NCI-H146 treated with DMSO at 0.1 percent for 48 hours (cell line): ENCODE measurements at regions not wholly inside any gene's neighbourhood (a gene's known extent, or its start where the extent isn't known, plus 50 kb on each side); places are given as distances from the start of the nearest gene placed in this dataset.

Source experiments
- DNase-seq: peaks from one replicate; lab custom pipeline; 2025; ENCODE audit not compliant: unreplicated experiment; lab: John Stamatoyannopoulos, UW

DNA sequence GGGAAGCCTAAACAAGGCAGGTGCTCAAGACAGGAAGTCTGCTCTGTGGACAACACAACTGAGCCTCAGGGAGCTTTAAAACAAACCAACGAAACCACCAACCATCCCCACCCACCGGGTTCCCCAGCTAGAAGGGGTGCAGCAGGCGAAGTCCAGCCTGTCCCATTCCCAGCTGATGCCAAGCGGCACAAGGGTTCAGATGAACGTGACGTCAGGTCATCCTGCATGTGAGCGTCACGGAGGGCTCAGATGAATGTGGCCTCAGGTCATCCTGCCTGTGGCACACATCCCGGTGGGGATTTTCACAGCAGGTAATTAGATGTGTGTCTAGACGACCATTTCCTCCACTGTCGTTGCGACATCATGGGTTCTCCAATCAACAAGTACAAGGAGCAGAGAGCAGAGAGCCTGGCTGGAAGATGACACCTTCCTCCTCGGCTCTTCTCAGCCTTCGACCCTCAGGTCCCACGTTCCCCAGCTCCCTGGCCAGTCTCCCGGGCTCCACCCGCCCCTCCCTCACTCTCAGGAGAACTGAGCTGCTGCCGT, 246.5 kb downstream of the FOXL1 start:
- no peak for DNase-seq

DNA sequence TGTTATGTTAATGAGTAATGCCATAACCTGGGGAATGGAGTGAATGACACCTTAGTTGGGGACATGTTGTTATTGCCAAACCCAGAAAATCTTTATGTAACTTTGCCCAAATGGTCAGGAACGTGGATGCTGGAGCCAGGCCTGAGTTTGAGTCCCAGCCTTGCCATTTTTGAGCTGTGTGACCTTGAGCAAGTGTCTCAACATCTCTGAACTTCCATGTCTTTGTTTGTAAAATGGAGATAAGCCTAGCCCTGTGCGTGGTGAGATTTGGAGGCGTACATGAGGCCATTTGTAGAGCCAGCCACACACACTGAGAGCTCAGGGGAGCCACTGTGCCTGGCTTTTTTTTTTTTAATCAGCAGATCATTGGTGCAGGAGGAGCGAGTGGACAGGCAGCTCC, 247.3 kb downstream of the FOXL1 start:
- DNase-seq = no peak

- no peak for DNase-seq
Measured at GRCh38 chr16:86826941-86827340, 248.6 kb downstream of the FOXL1 start.

GRCh38 chr16:86827521-86827920, 249.2 kb downstream of the FOXL1 start:
- no peak for DNase-seq

- no peak for DNase-seq
Measured at GRCh38 chr16:86828202-86828601, 249.9 kb downstream of the FOXL1 start.

GRCh38 chr16:86828653-86829052, 250.3 kb downstream of the FOXL1 start:
- no peak for DNase-seq

DNA sequence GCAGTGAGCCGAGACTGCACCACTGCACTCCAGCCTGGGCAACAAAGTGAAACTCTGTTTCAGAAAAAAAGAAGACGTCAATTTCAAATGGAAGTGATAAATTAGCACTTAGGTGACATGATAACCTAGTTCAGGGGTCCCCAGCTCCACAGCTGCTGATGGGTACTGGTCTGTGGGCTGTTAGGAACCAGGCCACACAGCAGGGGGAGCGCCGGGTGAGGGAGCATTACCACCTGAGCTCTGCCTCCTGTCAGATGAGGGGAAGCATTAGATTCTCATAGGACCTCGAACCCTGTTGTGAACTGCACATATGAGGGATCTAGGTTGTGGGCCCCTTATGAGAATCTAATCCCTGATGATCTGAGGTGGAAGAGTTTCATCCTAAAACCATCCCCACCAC, 253.0 kb downstream of the FOXL1 start:
- DNase-seq = no peak

DNA sequence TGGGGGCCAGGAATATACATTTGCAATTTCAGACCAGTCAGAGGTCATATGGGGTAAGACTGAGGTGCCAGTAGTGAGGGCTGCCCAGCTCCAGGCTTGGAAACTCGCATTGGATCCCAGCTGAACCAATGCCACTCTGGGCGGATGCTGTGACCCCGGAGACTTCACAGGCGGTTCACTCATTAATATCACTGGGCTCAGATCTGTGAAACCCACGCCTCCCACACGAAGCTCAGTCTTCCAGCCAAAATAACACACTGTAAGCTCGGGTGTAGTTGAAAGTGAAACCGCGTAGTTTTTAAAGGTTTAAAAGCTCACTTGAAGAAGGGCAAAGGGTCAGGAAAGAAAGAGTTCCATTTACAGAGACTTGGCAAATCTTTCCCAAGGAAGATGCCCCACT, 254.8 kb downstream of the FOXL1 start:
- no peak for DNase-seq

- DNase-seq = no peak
Measured at GRCh38 chr16:86834451-86835035, 256.2 kb downstream of the FOXL1 start.

GRCh38 chr16:86835982-86836381, 257.6 kb downstream of the FOXL1 start:
- DNase-seq = no peak

DNA sequence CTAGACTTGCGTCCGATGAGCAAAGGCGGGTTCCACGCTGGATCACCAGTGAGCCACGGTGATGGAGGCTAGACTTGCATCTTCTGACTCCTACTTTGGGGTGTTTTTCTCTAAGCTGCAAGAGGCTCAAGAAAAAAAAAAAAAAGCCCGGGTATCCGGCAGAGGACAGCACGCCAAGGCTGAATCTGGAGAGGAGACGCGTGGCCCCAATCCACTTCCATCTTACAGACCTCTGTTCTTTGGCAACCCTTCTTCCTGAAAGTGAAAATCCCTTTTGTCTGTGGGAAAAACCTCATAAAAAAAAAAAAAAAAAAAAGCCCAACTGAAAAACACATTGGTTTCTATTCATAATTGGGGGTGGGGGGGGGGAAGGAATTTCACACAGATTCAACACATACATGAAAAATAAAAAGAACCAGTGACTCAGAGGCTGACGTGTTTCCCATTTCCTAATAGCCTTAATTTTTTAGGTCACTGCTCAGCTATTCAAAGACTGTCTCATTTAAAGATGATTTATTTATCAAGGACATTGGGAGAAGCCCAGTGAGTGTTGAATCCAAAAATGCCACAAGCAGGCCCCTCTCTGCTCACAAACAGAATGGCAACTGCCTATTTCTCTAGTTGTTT, 258.3 kb downstream of the FOXL1 start:
- no peak for DNase-seq

GRCh38 chr16:86843812-86844211, 265.5 kb downstream of the FOXL1 start:
- no peak for DNase-seq

DNA sequence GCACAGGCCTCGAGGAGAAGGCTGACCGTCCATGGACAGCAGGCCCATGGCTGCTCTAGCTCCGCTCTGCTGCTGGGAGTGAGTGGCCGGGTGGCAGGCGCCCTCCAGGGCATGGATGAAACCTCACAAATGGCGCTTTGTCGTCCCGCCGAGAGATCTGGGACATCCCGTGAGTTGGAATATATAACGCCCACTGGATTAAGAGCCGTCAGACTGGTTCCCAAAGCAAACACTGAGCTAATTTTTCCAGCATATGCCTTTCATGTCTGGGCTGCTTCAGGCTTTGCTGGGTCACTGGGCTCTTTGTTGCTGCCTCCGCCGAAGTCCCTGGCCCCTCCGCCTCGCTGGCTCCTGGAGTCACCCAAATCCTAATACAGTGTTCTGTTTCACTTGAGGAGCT, 266.3 kb downstream of the FOXL1 start:
- DNase-seq = no peak

DNA sequence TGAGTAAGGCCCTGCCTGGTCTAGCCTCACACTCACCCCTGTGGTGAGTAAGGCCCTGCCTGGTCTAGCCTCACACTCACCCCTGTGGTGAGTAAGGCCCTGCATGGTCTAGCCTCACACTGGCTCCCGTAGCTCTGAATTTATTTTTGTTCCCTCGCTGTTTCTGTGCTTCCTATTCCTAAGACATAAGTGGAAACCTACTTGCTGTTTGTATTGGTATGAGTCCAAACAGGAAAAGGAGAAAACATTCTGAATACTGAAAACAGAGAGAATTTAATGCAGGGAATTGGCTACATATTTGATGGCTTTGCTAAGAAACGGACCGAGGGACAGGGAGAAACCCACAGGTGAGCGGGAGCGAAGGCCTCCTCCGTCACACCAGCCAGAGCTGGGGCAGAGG, 267.8 kb downstream of the FOXL1 start:
- no peak for DNase-seq

DNA sequence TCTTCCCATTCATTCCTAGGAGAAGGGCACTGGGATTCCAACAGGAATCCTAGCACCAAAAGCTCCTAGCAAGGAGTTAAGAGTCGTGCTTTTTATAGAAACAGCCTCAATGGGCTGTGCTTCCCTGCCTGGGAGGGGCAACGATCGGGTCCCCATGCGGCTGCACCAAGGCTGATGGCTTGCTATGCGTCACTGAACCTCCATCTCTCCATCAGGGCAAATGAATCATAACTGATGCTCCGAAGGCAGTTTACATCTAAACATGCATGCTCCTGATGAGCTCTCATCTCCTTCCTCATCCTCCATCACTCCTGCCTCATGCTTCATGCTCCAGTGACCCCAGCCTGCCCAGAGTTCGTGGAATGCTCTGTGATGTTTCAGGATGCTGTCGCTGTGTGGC, 270.5 kb downstream of the FOXL1 start:
- DNase-seq = no peak

DNA sequence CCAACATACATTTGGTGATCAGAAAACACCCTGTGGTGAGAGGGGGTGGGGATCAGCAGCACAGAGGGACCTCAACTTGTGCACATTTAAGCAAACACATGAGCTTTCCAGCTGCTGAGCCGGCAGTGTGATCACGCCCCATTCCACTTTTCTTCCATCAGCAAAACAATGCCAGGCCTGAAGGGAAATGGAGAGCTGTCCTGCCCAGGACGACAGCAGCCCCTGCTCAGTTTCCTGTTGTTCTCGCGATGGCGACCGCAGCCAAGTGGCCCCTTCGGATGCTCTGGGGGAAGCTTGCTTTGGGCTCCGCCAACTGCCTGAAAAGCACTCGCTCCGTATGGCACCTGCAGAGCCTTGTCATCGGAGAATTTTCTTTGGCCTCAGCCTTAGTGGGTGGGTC, 272.3 kb downstream of the FOXL1 start:
- DNase-seq = no peak

- DNase-seq = no peak
Measured at GRCh38 chr16:86852135-86852534, 273.8 kb downstream of the FOXL1 start.

DNA sequence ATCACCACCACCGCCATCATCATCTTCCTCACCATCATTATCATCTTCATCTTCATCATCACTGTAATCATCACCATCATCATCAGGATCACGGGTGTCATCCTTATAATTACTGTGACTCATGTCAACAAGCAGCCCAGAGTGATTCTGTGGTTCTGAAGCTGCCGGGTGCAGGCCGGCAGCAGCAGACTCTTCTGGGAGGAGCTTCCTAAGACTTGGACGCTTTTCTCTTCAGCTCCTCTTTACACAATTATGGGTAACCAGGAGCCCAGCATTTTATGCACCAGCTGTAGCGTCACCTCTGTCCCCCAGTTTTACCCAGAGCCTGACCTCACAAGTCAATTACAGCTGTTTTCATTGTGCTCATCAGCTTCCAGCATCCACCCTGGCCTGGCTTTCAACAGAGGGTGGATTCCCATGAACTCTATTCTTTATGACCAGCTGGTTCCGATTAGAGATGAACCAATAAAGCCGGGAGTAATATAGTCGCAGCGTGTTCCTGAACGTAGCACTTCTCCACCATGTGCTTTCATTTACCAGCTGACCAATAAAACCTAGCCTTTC, 275.8 kb downstream of the FOXL1 start:
- DNase-seq = no peak

DNA sequence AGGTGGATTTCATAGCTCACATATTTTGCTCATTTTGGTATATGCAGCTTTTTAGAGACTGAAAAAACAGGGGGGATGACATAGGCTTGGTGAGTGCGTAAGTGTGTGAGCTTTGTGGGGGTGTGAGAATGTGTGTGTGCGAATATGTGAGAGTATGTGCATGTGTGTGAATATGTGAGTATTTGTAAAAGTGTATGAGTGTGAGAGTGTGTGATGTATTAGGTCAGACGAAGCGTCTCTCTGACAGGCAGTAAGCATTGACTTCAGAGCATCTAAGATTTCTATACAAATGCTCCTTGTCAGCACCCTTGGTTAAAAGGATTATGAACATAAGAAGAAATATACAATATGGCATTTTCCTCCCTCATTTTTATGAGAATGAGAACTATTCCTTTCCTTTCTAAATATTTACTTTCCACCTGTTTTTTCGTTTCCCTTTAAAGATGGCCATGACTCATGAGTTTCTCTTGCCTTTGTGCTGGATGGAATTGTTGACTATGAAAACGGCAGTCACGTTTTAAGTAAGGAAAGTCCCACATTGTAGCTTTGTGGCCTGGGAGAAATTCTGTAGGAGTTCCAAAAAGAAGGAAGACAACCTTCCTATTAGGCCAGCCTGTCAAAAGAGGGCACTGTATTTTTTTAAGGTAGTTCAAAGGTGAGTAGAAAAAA, 276.4 kb downstream of the FOXL1 start:
- no peak for DNase-seq

DNA sequence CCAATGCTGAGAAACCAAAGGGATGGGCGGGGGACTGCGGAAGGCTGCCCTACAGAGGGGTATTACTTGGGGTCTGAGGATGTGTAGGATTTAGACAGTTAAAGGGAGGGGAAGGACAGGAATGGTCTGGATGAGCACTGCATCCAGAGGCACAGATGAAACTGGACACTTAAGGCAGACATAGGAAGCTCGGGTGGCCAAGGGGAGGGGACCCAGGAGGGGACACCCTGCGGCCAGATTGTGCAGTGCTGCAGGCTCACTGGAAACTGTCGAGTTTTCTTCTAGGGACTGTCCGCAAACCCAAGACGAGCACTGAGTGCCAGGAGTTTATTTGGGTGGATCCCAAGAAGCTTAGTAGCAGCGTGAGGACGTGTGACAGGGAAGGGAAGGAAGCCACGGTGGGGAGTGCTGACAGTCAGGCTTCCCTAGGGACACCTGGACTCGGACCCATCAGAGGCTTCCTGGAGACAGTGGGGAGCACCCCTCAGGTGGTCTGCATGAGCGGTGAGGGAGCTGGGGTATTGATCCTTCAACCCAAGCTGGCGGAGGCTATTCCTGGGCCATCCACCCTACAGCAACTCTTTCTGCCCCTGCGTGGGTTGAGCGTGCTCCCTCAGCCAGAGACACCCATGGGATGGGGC, 278.7 kb downstream of the FOXL1 start:
- DNase-seq = no peak

DNA sequence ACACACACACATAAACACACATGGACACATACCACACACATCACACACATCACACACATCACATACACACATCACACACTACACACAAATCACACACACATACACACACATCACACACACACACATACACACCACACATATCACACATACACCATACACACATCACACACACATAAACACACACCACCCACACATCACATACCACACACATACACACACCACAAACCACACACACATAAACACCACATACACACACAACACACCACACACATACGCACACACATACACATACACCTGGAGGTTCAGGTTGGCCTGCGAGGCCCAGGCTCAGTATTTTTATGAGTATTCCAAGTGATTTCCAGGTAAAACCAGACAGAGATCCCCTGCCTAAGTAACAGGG, 279.5 kb downstream of the FOXL1 start:
- DNase-seq = no peak

DNA sequence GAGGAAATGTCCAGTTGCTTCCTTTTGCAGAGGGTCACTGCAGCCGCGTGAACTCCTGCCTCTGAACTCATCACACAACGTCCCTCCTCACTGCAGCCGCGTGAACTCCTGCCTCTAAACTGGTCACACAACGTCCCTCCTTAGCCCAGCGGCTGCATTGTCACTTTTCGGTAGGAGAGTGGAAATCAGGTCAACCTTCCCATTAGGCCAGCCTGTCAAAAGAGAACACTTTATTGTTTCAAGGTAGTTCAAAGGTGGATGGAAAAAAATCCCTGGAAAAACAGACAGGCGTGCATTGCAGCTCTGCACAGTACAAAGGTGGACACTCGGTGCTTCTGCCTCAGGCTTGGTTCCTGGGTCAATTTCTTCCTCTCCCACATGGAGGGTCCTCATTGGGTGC, 280.2 kb downstream of the FOXL1 start:
- DNase-seq = no peak
